Stimulated activated CD8-positive, alpha-beta memory T cell treated with anti-CD3 and anti-CD28 coated beads, Interleukin-2, amount 100 ng/mL, for 1 hour (primary cell): ENCODE measurements at regions not wholly inside any gene's neighbourhood (a gene's known extent, or its start where the extent isn't known, plus 50 kb on each side); places are given as distances from the start of the nearest gene placed in this dataset.

ENCODE experiments used
- DNase-seq, 2 donors: peaks; one replicate each; pipeline ENCODE4 v3.0.0-alpha.2; 2020; ENCODE audit warnings: low read depth in 2 of 2

- DNase-seq = no peak
Measured at GRCh38 chr13:48181482-48182145, 51.4 kb upstream of the ITM2B start.

GRCh38 chr13:48178126-48178525 lies 54.9 kb upstream of the ITM2B start:
- DNase-seq = no peak

GRCh38 chr13:48176781-48177180 lies 56.2 kb upstream of the ITM2B start:
- DNase-seq = no peak

GRCh38 chr13:48175185-48175584 lies 57.8 kb upstream of the ITM2B start:
- no peak for DNase-seq

- no peak for DNase-seq
Measured at GRCh38 chr13:48167866-48168265, 65.1 kb upstream of the ITM2B start.

GRCh38 chr13:48165727-48166126 lies 67.3 kb upstream of the ITM2B start:
- no peak for DNase-seq

- no peak for DNase-seq
Measured at GRCh38 chr13:48165063-48165462, 67.9 kb upstream of the ITM2B start.

GRCh38 chr13:48163061-48163460 lies 68.2 kb upstream of the MED4 start:
- no peak for DNase-seq

GRCh38 chr13:48162217-48162616 lies 67.3 kb upstream of the MED4 start:
- no peak for DNase-seq

GRCh38 chr13:48161530-48162179 lies 66.8 kb upstream of the MED4 start:
- DNase-seq = no peak

GRCh38 chr13:48160606-48161278 lies 65.8 kb upstream of the MED4 start:
- no peak for DNase-seq

GRCh38 chr13:48159826-48160225 lies 64.9 kb upstream of the MED4 start:
- DNase-seq = no peak

- no peak for DNase-seq
Measured at GRCh38 chr13:48159401-48159800, 64.5 kb upstream of the MED4 start.

- DNase-seq = no peak
Measured at GRCh38 chr13:48158915-48159314, 64.0 kb upstream of the MED4 start.

- DNase-seq = no peak
Measured at GRCh38 chr13:48158290-48158689, 63.4 kb upstream of the MED4 start.

- DNase-seq = peak; percentile 37 to 53
Measured at GRCh38 chr13:48156466-48156865, 61.6 kb upstream of the MED4 start.

GRCh38 chr13:48155848-48156247 lies 60.9 kb upstream of the MED4 start:
- DNase-seq = no peak

- no peak for DNase-seq
Measured at GRCh38 chr13:48154671-48155070, 59.8 kb upstream of the MED4 start.

GRCh38 chr13:48153186-48153585 lies 58.3 kb upstream of the MED4 start:
- no peak for DNase-seq

- no peak for DNase-seq
Measured at GRCh38 chr13:48151363-48152161, 56.7 kb upstream of the MED4 start.

GRCh38 chr13:48148454-48148853 lies 53.5 kb upstream of the MED4 start:
- no peak for DNase-seq

- DNase-seq = no peak
Measured at GRCh38 chr13:48146636-48147035, 51.7 kb upstream of the MED4 start.
